HUES64 (cell line): ENCODE measurements at regions not wholly inside any gene's neighbourhood (a gene's known extent, or its start where the extent isn't known, plus 50 kb on each side); places are given as distances from the start of the nearest gene placed in this dataset.

Experiments
- H3K27ac ChIP-seq: 2 replicates; pipeline ENCODE4 v1.7.0; 2013; ENCODE audit warnings: low read depth, low read length, inconsistent platforms
- H3K27me3 ChIP-seq: 2 replicates; pipeline ENCODE4 v1.6.1; 2013; ENCODE audit warnings: mild to moderate bottlenecking, low read length; ENCODE audit not compliant: insufficient read depth
- H3K36me3 ChIP-seq: 2 replicates; pipeline ENCODE4 v1.6.1; 2013; ENCODE audit warnings: mild to moderate bottlenecking, low read length; ENCODE audit not compliant: insufficient read depth
- H3K4me1 ChIP-seq: 2 replicates; pipeline ENCODE4 v1.6.1; 2013; ENCODE audit warnings: mild to moderate bottlenecking, low read length, moderate library complexity; ENCODE audit not compliant: insufficient read depth
- H3K4me3 ChIP-seq: 2 replicates; pipeline ENCODE4 v1.5.1; 2013; ENCODE audit warnings: mild to moderate bottlenecking, low read length, moderate library complexity
- H3K9ac ChIP-seq: 2 replicates; pipeline ENCODE4 v1.6.1; 2013; ENCODE audit warnings: mild to moderate bottlenecking, low read depth, low read length
- H3K9me3 ChIP-seq: 2 replicates; pipeline ENCODE4 v1.6.1; 2013; ENCODE audit warnings: low read depth, low read length; ENCODE audit not compliant: insufficient read depth
- WGBS: fragments of 150-250, 120-280 bp; methylation state at CpG from one replicate; pipeline ENCODE4 v1.1.7; 2013; ENCODE audit warnings: missing lambda C conversion rate; 5-methylcytosine and 5-hydroxymethylcytosine counted together

- H3K9me3 ChIP-seq = no peaks in the 10 kb centered on the region
- no peaks in the 10 kb centered on the region for H3K4me1 ChIP-seq
- no peak overlapping the region for H3K9ac ChIP-seq
- H3K27me3 ChIP-seq = no peaks in the 10 kb centered on the region
- H3K27ac ChIP-seq = no peak overlapping the region
- no peak overlapping the region for H3K4me3 ChIP-seq
- no CpG with 5 or more reads among the region's 2 CpGs for WGBS
- H3K36me3 ChIP-seq = no peaks in the 10 kb centered on the region
These were observed 258.4 kb upstream of the NPVF start for GRCh38 chr7:25486656-25487055.

GRCh38 chr7:25493805-25494366 lies 265.6 kb upstream of the NPVF start:
- 97% methylated on average over 4 of the region's 8 CpGs for WGBS
- H3K27ac ChIP-seq = no peak overlapping the region
- H3K36me3 ChIP-seq = no peaks in the 10 kb centered on the region
- H3K4me1 ChIP-seq = no peaks in the 10 kb centered on the region
- no peak overlapping the region for H3K4me3 ChIP-seq
- no peaks in the 10 kb centered on the region for H3K9me3 ChIP-seq
- no peak overlapping the region for H3K9ac ChIP-seq
- no peaks in the 10 kb centered on the region for H3K27me3 ChIP-seq

DNA sequence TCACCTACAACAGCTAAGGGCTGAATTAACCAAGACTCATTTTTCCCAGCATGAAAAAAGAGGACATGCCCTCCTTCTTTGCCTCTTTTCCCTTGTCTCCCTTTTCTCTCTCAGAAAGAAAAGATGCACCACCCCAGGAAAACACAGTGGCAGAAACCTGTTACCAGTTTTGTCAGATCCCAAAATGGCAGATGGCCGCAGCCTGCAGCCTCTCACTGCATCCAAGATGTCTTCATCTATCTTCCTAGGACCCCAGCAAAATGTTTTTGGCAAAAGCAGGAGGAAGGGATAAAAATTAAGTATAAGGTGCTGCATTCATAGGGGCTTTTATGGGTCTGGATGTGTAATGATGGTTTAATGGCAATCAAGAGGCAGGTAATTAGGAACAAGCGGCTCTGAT lies 266.6 kb upstream of the NPVF start:
- no peak overlapping the region for H3K27ac ChIP-seq
- H3K4me3 ChIP-seq = no peak overlapping the region
- no peaks in the 10 kb centered on the region for H3K4me1 ChIP-seq
- WGBS = 95% methylated on average over 2 of the region's 2 CpGs
- no peaks in the 10 kb centered on the region for H3K9me3 ChIP-seq
- H3K36me3 ChIP-seq = no peaks in the 10 kb centered on the region
- H3K9ac ChIP-seq = no peak overlapping the region
- no peaks in the 10 kb centered on the region for H3K27me3 ChIP-seq

DNA sequence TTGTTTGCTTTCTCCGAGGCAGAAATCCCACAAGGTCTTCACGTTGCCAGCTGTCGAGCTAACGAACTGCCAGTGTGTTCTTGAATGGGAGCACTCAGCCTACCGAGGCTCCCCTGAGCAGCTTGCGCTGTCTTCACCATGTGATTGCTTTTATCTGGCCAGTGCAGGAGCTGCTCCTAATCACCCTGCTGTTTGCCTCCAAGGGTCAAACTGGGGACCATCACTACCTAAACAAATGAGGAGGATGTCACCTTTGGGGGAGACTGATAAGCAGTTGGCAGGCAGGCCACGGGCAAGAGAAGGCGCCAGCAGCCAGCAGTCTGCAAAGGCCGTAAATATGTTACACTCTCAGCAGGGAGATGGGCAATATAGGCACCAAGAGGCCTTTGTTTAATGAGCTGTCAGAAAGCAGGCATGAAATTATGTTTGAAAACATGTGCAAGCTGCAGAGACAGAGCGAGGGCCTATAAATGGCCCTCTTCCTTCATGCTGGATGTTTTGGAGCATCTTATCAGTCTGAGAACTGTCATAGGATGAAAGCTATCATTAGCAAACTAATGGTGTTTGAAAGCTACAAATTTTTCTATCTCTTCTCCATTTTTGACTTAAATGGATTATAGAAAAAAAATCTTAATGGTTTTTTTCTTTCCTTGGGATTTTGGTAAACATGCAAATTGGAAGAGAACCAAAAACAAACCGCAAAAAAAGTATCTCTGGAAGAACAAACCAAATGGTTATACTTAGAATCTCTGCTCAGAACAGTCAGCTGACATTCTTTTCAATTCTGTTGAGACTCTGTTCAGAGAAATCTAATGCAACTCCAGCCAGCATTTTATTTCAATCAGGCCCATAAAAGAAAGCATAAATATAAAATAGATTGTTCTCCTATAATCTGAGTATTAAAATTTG lies 267.3 kb upstream of the NPVF start:
- Histone ChIP-seq H3K27me3 (no peaks in the 10 kb centered on the region), H3K4me3 (no peak overlapping the region), H3K9me3 (no peaks in the 10 kb centered on the region), H3K4me1 (no peaks in the 10 kb centered on the region), H3K36me3 (no peaks in the 10 kb centered on the region), H3K9ac (no peak overlapping the region), H3K27ac (no peak overlapping the region)
- 84% methylated on average over 11 of the region's 11 CpGs for WGBS

- Histone ChIP-seq H3K9ac (no peak overlapping the region), H3K4me3 (no peak overlapping the region), H3K4me1 (no peaks in the 10 kb centered on the region), H3K36me3 (no peaks in the 10 kb centered on the region), H3K27ac (no peak overlapping the region), H3K9me3 (no peaks in the 10 kb centered on the region), H3K27me3 (no peaks in the 10 kb centered on the region)
- WGBS = 96% methylated on average over 10 of the region's 11 CpGs
These were observed 268.4 kb upstream of the NPVF start for GRCh38 chr7:25496476-25497368.

DNA sequence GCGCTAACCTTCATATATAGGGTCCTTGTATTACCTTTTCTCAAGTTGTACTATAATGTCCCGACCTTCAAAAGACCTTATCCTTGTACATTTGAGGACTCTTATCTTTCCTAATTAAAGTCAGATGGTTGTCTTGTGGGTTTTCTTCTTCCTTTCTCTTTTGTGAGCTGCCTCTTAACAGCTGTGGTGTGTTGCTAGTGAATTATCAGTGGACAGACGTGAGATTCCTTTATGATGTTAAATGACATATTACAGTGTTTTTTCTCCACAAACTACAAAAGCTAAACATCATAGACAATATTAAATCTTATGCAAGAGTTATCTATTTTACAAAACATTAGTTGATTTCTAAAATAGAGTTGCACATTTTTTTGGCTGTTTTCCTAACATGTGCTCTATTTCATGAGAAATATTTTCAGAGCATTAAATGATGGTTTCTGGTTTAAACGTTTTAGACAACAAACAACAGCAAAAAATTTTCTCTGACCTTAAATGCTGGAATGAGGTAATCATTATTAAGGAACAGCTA lies 272.2 kb upstream of the NPVF start:
- Histone ChIP-seq H3K4me1 (no peaks in the 10 kb centered on the region), H3K36me3 (no peaks in the 10 kb centered on the region), H3K4me3 (no peak overlapping the region), H3K9me3 (no peaks in the 10 kb centered on the region), H3K9ac (no peak overlapping the region), H3K27me3 (no peaks in the 10 kb centered on the region), H3K27ac (no peak overlapping the region)
- 81% methylated on average over 2 of the region's 4 CpGs for WGBS

- Histone ChIP-seq H3K4me1 (no peaks in the 10 kb centered on the region), H3K4me3 (no peak overlapping the region), H3K27me3 (no peaks in the 10 kb centered on the region), H3K9me3 (no peaks in the 10 kb centered on the region), H3K36me3 (no peaks in the 10 kb centered on the region), H3K27ac (no peak overlapping the region), H3K9ac (no peak overlapping the region)
- WGBS = 97% methylated on average over 2 of the region's 2 CpGs
These were observed 275.0 kb upstream of the NPVF start for GRCh38 chr7:25503306-25503705.

GRCh38 chr7:25512061-25512687 lies 283.9 kb upstream of the NPVF start:
- Histone ChIP-seq H3K4me3 (no peak overlapping the region), H3K9ac (no peak overlapping the region), H3K27ac (no peak overlapping the region), H3K9me3 (no peaks in the 10 kb centered on the region), H3K36me3 (no peaks in the 10 kb centered on the region), H3K4me1 (no peaks in the 10 kb centered on the region), H3K27me3 (no peaks in the 10 kb centered on the region)
- WGBS = 100% methylated on average over 2 of the region's 5 CpGs

GRCh38 chr7:25515633-25516275 lies 287.5 kb upstream of the NPVF start:
- Histone ChIP-seq H3K4me1 (no peaks in the 10 kb centered on the region), H3K27ac (no peak overlapping the region), H3K4me3 (no peak overlapping the region), H3K9me3 (no peaks in the 10 kb centered on the region), H3K27me3 (no peaks in the 10 kb centered on the region), H3K9ac (no peak overlapping the region), H3K36me3 (no peaks in the 10 kb centered on the region)
- WGBS = 56% methylated on average over 1 of the region's 1 CpG

GRCh38 chr7:25517906-25518305 lies 289.6 kb upstream of the NPVF start:
- Histone ChIP-seq H3K9ac (no peak overlapping the region), H3K4me1 (no peaks in the 10 kb centered on the region), H3K27me3 (no peaks in the 10 kb centered on the region), H3K27ac (no peak overlapping the region), H3K9me3 (no peaks in the 10 kb centered on the region), H3K4me3 (no peak overlapping the region), H3K36me3 (no peaks in the 10 kb centered on the region)
- WGBS = 82% methylated on average over 2 of the region's 2 CpGs
